GM18511 (cell line): ENCODE measurements at regions not wholly inside any gene's neighbourhood (a gene's known extent, or its start where the extent isn't known, plus 50 kb on each side); places are given as distances from the start of the nearest gene placed in this dataset.
A peak's percentile ranks its signal among the peaks of the same experiment; 100 is the strongest.
"Not testable (repeated sequence)": the region's sequence is repeated elsewhere in the genome, so short reads cannot be mapped to it uniquely, and the experiment has no call there.

Experiments used
- ATAC-seq: cut with Tn5 transposase; IDR thresholded peaks from one replicate; pipeline ENCODE4 v1.9.1; 2021; ENCODE audit warnings: mild to moderate bottlenecking, moderate library complexity; ENCODE audit not compliant: unreplicated experiment

GRCh38 chr3:17915341-17915740 lies 172.9 kb upstream of the TBC1D5 start:
- ATAC-seq: no peak

- no peak for ATAC-seq
These were observed 170.9 kb upstream of the TBC1D5 start for GRCh38 chr3:17913359-17913758.

GRCh38 chr3:17911986-17912760 lies 169.7 kb upstream of the TBC1D5 start:
- ATAC-seq: no peak

GRCh38 chr3:17910922-17911321 lies 168.5 kb upstream of the TBC1D5 start:
- ATAC-seq: no peak

GRCh38 chr3:17909714-17910113 lies 167.3 kb upstream of the TBC1D5 start:
- no peak for ATAC-seq

- no peak for ATAC-seq
These were observed 166.2 kb upstream of the TBC1D5 start for GRCh38 chr3:17908399-17909191.

- no peak for ATAC-seq
These were observed 163.6 kb upstream of the TBC1D5 start for GRCh38 chr3:17905996-17906395.

- peak; percentile 96 for ATAC-seq
These were observed 159.5 kb upstream of the TBC1D5 start for GRCh38 chr3:17901893-17902292.

GRCh38 chr3:17894434-17895060 lies 152.1 kb upstream of the TBC1D5 start:
- peak; percentile 84 for ATAC-seq

- no peak for ATAC-seq
These were observed 148.9 kb upstream of the TBC1D5 start for GRCh38 chr3:17891139-17891856.

- ATAC-seq: no peak
These were observed 143.6 kb upstream of the TBC1D5 start for GRCh38 chr3:17885986-17886385.

GRCh38 chr3:17882981-17883380 lies 140.6 kb upstream of the TBC1D5 start:
- ATAC-seq: no peak

- ATAC-seq: no peak
These were observed 134.9 kb upstream of the TBC1D5 start for GRCh38 chr3:17877299-17877698.

- ATAC-seq: no peak
These were observed 132.2 kb upstream of the TBC1D5 start for GRCh38 chr3:17874636-17875035.

- ATAC-seq: no peak
These were observed 130.0 kb upstream of the TBC1D5 start for GRCh38 chr3:17872457-17872856.

- no peak for ATAC-seq
These were observed 123.2 kb upstream of the TBC1D5 start for GRCh38 chr3:17865631-17866030.

GRCh38 chr3:17861476-17861875 lies 119.0 kb upstream of the TBC1D5 start:
- ATAC-seq: no peak

- not testable (repeated sequence) for ATAC-seq
These were observed 118.5 kb upstream of the TBC1D5 start for GRCh38 chr3:17860840-17861471.

GRCh38 chr3:17852217-17852616 lies 109.8 kb upstream of the TBC1D5 start:
- peak; percentile 99 for ATAC-seq

- no peak for ATAC-seq
These were observed 108.0 kb upstream of the TBC1D5 start for GRCh38 chr3:17850448-17850847.

- ATAC-seq: no peak
These were observed 105.7 kb upstream of the TBC1D5 start for GRCh38 chr3:17848102-17848501.
